ENCODE measurements at regions not wholly inside any gene's neighbourhood (a gene's known extent, or its start where the extent isn't known, plus 50 kb on each side); places are given as distances from the start of the nearest gene placed in this dataset.
A peak's percentile ranks its signal among the peaks of the same experiment; 100 is the strongest.

DNA sequence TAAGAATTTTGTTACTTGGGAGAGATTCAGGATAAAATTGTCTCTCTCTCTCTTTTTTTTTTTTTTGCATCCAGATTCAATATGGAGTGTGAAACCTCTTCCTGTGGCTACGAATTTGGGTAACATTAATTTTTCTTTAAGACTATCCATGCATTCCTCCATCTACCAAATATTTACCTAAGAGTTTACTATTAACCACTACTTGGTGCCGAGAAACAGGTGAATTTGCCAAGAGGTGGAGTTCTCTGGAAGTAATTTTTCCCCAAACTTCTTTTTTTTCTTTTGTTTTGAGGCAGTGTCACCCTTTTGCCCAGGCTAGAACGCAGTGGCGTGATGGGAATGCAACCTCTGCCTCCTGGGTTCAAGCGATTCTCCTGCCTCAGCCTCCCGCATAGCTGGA, 206.3 kb upstream of the VLDLR start:
- in situ Hi-C loops (cut with HindIII; ENCODE audit: low sequenced_read_pairs) = no loop called here
- DNase-seq (ENCODE audit: low read depth) = no peak
- TF ChIP-seq, protein P1, sequence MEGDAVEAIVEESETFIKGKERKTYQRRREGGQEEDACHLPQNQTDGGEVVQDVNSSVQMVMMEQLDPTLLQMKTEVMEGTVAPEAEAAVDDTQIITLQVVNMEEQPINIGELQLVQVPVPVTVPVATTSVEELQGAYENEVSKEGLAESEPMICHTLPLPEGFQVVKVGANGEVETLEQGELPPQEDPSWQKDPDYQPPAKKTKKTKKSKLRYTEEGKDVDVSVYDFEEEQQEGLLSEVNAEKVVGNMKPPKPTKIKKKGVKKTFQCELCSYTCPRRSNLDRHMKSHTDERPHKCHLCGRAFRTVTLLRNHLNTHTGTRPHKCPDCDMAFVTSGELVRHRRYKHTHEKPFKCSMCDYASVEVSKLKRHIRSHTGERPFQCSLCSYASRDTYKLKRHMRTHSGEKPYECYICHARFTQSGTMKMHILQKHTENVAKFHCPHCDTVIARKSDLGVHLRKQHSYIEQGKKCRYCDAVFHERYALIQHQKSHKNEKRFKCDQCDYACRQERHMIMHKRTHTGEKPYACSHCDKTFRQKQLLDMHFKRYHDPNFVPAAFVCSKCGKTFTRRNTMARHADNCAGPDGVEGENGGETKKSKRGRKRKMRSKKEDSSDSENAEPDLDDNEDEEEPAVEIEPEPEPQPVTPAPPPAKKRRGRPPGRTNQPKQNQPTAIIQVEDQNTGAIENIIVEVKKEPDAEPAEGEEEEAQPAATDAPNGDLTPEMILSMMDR (IDR thresholded peaks at IDR 0.05; ENCODE audit: low read depth, low read length, missing control alignments) = no peak
- H3K4me3 ChIP-seq (ENCODE audit: low read depth, low read length) = no peak overlapping the region

DNA sequence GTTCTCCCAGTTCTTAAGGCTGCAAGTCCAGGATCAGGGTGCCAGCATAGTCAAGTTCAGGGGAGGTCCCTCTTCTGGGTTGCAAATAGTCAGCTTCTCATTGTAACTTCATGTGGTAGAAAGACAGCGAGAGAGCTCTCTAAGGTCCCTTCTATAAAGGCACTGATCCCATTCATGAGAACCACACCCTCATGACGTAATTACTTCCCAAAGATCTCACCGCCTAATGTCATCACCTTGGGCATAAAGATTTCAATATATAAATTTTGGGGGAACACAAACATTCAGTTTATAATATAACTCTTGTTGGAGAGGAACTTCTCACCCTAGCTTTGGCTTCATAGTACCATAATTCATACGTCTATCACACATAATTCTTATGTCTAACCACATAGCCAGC, 203.9 kb upstream of the VLDLR start:
- no peak overlapping the region for H3K4me3 ChIP-seq (ENCODE audit: low read depth, low read length)
- in situ Hi-C loops (cut with HindIII; ENCODE audit: low sequenced_read_pairs) = no loop called here
- no peak for DNase-seq (ENCODE audit: low read depth)
- TF ChIP-seq, protein P1 (IDR thresholded peaks at IDR 0.05; ENCODE audit: low read depth, low read length, missing control alignments) = no peak

DNA sequence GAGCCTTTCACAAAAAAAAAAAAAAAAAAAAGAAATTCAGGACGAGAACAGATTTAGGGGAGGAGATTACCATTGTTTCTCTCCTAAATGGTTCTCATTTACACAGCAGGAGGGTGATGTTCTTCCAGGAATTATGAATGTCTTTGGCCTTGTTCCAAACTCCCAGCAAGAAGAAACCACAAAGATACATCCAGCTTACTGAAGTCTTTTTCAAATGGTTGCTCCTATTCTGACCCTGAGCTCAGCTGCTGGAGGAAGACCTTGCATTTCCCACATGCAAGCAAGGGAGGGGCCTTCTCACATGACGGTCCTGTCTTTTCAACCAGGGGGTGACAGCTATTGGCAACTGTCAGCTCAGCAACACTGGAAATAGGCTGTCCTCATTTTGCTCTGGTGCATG, 203.0 kb upstream of the VLDLR start:
- TF ChIP-seq, protein P1 (IDR thresholded peaks at IDR 0.05; ENCODE audit: low read depth, low read length, missing control alignments) = no peak
- DNase-seq (ENCODE audit: low read depth) = peak; percentile 97
- in situ Hi-C loops (cut with HindIII; ENCODE audit: low sequenced_read_pairs) = no loop called here
- no peak overlapping the region for H3K4me3 ChIP-seq (ENCODE audit: low read depth, low read length)

DNA sequence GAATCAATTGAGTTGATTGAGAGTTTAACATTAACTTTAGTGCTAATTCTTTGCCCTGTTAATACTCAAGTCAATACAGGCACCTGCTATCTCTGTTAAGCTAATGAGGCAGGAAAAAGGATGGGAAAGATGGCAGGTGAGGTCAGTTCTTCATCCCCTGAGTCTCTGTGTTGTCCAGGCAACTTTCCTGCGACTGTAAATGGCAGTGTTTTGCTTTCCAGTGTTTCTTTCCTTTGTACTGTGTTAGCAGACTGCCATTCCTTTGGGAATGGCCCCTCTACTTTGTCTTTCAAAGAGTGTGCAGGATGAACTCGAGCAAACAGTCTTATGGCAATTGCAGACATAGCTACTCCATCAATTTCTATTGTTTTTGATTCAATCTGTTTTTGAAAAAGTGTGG, 202.2 kb upstream of the VLDLR start:
- TF ChIP-seq, protein P1 (IDR thresholded peaks at IDR 0.05; ENCODE audit: low read depth, low read length, missing control alignments) = no peak
- no peak for DNase-seq (ENCODE audit: low read depth)
- in situ Hi-C loops (cut with HindIII; ENCODE audit: low sequenced_read_pairs) = no loop called here
- H3K4me3 ChIP-seq (ENCODE audit: low read depth, low read length) = no peak overlapping the region

DNA sequence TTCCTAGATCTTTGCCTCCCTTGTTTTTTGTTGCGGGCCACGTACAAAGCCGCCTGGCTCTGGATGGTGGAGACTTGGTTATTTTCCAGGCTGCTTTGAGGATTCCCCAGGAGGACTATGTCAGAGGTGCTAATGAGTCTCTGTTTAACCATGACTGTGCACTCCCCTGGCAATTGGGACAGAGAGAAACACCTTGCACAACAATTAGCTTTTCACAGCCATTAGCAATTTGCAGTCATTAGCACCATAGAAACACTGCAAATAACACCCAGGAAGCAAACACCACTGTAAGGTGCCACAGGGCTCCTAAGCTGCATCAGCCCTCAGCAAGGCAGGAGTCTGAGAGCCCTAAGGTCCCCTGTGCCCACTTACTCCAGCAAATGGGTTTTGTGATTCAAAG, 201.0 kb upstream of the VLDLR start:
- in situ Hi-C loops (cut with HindIII; ENCODE audit: low sequenced_read_pairs) = no loop called here
- TF ChIP-seq, protein P1 (IDR thresholded peaks at IDR 0.05; ENCODE audit: low read depth, low read length, missing control alignments) = no peak
- no peak for DNase-seq (ENCODE audit: low read depth)

DNA sequence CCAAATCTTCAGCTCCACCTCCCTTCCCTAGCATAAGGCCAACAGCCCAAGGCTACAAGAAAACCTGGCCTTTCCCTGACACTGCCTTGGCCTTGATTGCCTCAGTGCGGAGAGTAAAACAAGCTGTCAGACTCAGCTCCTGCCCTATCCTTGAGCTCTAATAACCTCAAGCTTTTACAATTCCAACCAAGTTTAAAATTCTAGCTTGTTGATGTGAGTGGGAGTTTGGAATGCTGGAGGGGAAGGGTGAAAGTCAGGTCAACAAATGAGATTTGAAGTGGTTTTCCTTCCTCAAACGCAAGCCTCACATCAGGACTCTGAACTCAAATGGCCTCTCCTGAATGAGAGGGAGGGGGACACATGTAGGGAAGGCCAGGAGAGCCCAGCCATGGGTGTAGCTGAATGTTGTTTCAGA, 197.0 kb upstream of the VLDLR start:
- DNase-seq (ENCODE audit: low read depth) = peak; percentile 23
- no peak overlapping the region for H3K4me3 ChIP-seq (ENCODE audit: low read depth, low read length)
- in situ Hi-C loops (cut with HindIII; ENCODE audit: low sequenced_read_pairs) = no loop called here
- TF ChIP-seq, protein P1 (IDR thresholded peaks at IDR 0.05; ENCODE audit: low read depth, low read length, missing control alignments) = no peak

More for the DNA sequence above, 201.0 kb upstream of the VLDLR start:
- no peak overlapping the region for H3K4me3 ChIP-seq (ENCODE audit: low read depth, low read length)

DNA sequence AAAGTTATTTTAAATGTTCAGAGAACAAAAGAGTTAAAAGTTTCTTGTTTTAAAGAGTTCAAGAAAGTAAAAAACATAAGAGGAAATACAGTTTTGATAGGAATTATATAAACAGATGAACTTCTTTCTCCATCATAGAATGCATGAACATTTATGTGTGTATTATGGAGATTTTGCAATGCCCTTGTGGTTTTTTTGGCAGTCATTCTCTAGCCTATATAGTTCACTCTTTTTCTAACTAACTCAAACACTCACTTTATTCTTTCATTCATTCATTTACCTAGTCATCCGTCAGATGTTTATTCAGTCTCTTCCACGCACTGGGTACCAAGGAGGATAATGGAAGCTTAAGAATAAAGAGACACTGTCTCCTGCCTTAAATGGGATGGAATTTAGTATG, 195.9 kb upstream of the VLDLR start:
- H3K4me3 ChIP-seq (ENCODE audit: low read depth, low read length) = no peak overlapping the region
- in situ Hi-C loops (cut with HindIII; ENCODE audit: low sequenced_read_pairs) = no loop called here
- TF ChIP-seq, protein P1 (IDR thresholded peaks at IDR 0.05; ENCODE audit: low read depth, low read length, missing control alignments) = no peak
- DNase-seq (ENCODE audit: low read depth) = no peak

Data from astrocyte of the cerebellum (primary cell).